GM18508 (cell line): ENCODE measurements at regions not wholly inside any gene's neighbourhood (a gene's known extent, or its start where the extent isn't known, plus 50 kb on each side); places are given as distances from the start of the nearest gene placed in this dataset.

Experiments
- ATAC-seq: cut with Tn5 transposase; IDR thresholded peaks from one replicate; pipeline ENCODE4 v1.9.1; 2021; ENCODE audit warnings: moderate number of reproducible peaks; ENCODE audit not compliant: insufficient read depth, unreplicated experiment

GRCh38 chr5:63894690-63895089 is 67.6 kb downstream of the HTR1A start:
- ATAC-seq: no peak

GRCh38 chr5:63878788-63879187 is 83.5 kb downstream of the HTR1A start:
- ATAC-seq: no peak

GRCh38 chr5:63877961-63878360 is 84.3 kb downstream of the HTR1A start:
- no peak for ATAC-seq

- no peak for ATAC-seq
Measured at GRCh38 chr5:63860379-63860778, 101.9 kb downstream of the HTR1A start.

- no peak for ATAC-seq
Measured at GRCh38 chr5:63854076-63854475, 108.2 kb downstream of the HTR1A start.

- ATAC-seq: no peak
Measured at GRCh38 chr5:63843190-63843589, 119.1 kb downstream of the HTR1A start.

- no peak for ATAC-seq
Measured at GRCh38 chr5:63837437-63837836, 124.8 kb downstream of the HTR1A start.

- ATAC-seq: no peak
Measured at GRCh38 chr5:63831381-63831780, 130.9 kb downstream of the HTR1A start.

- no peak for ATAC-seq
Measured at GRCh38 chr5:63825984-63826383, 136.3 kb downstream of the HTR1A start.

GRCh38 chr5:63823583-63823982 is 138.7 kb downstream of the HTR1A start:
- no peak for ATAC-seq

- ATAC-seq: no peak
Measured at GRCh38 chr5:63822614-63823013, 139.6 kb downstream of the HTR1A start.

- ATAC-seq: no peak
Measured at GRCh38 chr5:63820577-63820976, 141.7 kb downstream of the HTR1A start.

GRCh38 chr5:63812693-63813092 is 149.6 kb downstream of the HTR1A start:
- ATAC-seq: no peak

GRCh38 chr5:63811961-63812360 is 150.3 kb downstream of the HTR1A start:
- no peak for ATAC-seq

GRCh38 chr5:63811286-63811685 is 151.0 kb downstream of the HTR1A start:
- no peak for ATAC-seq

- no peak for ATAC-seq
Measured at GRCh38 chr5:63805151-63805550, 157.1 kb downstream of the HTR1A start.

GRCh38 chr5:63803165-63803564 is 159.1 kb downstream of the HTR1A start:
- ATAC-seq: no peak

GRCh38 chr5:63794979-63795378 is 167.3 kb downstream of the HTR1A start:
- no peak for ATAC-seq

- ATAC-seq: no peak
Measured at GRCh38 chr5:63794296-63794695, 167.9 kb downstream of the HTR1A start.

- ATAC-seq: no peak
Measured at GRCh38 chr5:63774939-63775338, 187.3 kb downstream of the HTR1A start.

- ATAC-seq: no peak
Measured at GRCh38 chr5:63768221-63768620, 194.0 kb downstream of the HTR1A start.

- ATAC-seq: no peak
Measured at GRCh38 chr5:63760965-63761364, 201.3 kb downstream of the HTR1A start.

GRCh38 chr5:63743096-63743798 is 219.0 kb downstream of the HTR1A start:
- ATAC-seq: no peak
